Mammary epithelial cell (primary cell): ENCODE measurements at regions not wholly inside any gene's neighbourhood (a gene's known extent, or its start where the extent isn't known, plus 50 kb on each side); places are given as distances from the start of the nearest gene placed in this dataset.

ENCODE experiments used
- EZH2 ChIP-seq: IDR thresholded peaks from 2 replicates; pipeline ENCODE4 v1.6.1; 2012; ENCODE audit warnings: low read length, inconsistent platforms, borderline replicate concordance
- TF ChIP-seq, protein P1 (sequence below), 2 donors: IDR thresholded peaks in 1 of 2; conservative IDR thresholded peaks in 1 of 2; 2 replicates each; pipeline ENCODE4 v1.5.1; 2011 to 2012; ENCODE audit warnings: inconsistent platforms in 2 of 2, low read length in 2 of 2, mild to moderate bottlenecking in 2 of 2, control low read depth in 1 of 2, low read depth in 1 of 2; ENCODE audit not compliant: insufficient read depth in 1 of 2; ENCODE audit errors: extremely low read depth in 1 of 2

- TF ChIP-seq, protein P1, sequence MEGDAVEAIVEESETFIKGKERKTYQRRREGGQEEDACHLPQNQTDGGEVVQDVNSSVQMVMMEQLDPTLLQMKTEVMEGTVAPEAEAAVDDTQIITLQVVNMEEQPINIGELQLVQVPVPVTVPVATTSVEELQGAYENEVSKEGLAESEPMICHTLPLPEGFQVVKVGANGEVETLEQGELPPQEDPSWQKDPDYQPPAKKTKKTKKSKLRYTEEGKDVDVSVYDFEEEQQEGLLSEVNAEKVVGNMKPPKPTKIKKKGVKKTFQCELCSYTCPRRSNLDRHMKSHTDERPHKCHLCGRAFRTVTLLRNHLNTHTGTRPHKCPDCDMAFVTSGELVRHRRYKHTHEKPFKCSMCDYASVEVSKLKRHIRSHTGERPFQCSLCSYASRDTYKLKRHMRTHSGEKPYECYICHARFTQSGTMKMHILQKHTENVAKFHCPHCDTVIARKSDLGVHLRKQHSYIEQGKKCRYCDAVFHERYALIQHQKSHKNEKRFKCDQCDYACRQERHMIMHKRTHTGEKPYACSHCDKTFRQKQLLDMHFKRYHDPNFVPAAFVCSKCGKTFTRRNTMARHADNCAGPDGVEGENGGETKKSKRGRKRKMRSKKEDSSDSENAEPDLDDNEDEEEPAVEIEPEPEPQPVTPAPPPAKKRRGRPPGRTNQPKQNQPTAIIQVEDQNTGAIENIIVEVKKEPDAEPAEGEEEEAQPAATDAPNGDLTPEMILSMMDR (conservative IDR thresholded peaks at IDR 0.05 in 1 of 2, IDR thresholded peaks at IDR 0.05 in 1 of 2; ENCODE audit: extremely low read depth in 1 of 2, insufficient read depth in 1 of 2, low read depth in 1 of 2, low read length in 2 of 2), result no peak
- TF ChIP-seq EZH2, result no peak
Observed at GRCh38 chr5:86768699-86769202, 151.0 kb downstream of the COX7C start.
